HG02970 (cell line): ENCODE measurements at regions not wholly inside any gene's neighbourhood (a gene's known extent, or its start where the extent isn't known, plus 50 kb on each side); places are given as distances from the start of the nearest gene placed in this dataset.

Experiments used
- ATAC-seq: cut with Tn5 transposase; IDR thresholded peaks from one replicate; pipeline ENCODE4 v1.9.1; 2021; ENCODE audit warnings: mild to moderate bottlenecking, moderate library complexity, moderate number of reproducible peaks; ENCODE audit not compliant: unreplicated experiment, low FRiP score

GRCh38 chr3:135310317-135310716 is 515.3 kb downstream of the EPHB1 start:
- ATAC-seq = no peak

GRCh38 chr3:135311699-135312098 is 516.6 kb downstream of the EPHB1 start:
- no peak for ATAC-seq

- no peak for ATAC-seq
Measured at GRCh38 chr3:135314237-135314636, 519.2 kb downstream of the EPHB1 start.

GRCh38 chr3:135324301-135324700 is 529.2 kb downstream of the EPHB1 start:
- no peak for ATAC-seq

GRCh38 chr3:135325096-135325495 is 530.0 kb downstream of the EPHB1 start:
- no peak for ATAC-seq

- ATAC-seq = no peak
Measured at GRCh38 chr3:135325726-135326235, 530.7 kb downstream of the EPHB1 start.

GRCh38 chr3:135326851-135327250 is 531.8 kb downstream of the EPHB1 start:
- no peak for ATAC-seq

- ATAC-seq = no peak
Measured at GRCh38 chr3:135328036-135328435, 533.0 kb downstream of the EPHB1 start.

GRCh38 chr3:135329479-135329878 is 534.4 kb downstream of the EPHB1 start:
- ATAC-seq = no peak

- ATAC-seq = no peak
Measured at GRCh38 chr3:135337192-135337591, 542.1 kb downstream of the EPHB1 start.

GRCh38 chr3:135348690-135349089 is 553.6 kb downstream of the EPHB1 start:
- ATAC-seq = no peak

- no peak for ATAC-seq
Measured at GRCh38 chr3:135349254-135349948, 554.3 kb downstream of the EPHB1 start.

GRCh38 chr3:135352213-135352612 is 557.2 kb downstream of the EPHB1 start:
- ATAC-seq = no peak

- ATAC-seq = no peak
Measured at GRCh38 chr3:135362889-135363288, 567.8 kb downstream of the EPHB1 start.

- ATAC-seq = no peak
Measured at GRCh38 chr3:135364676-135365075, 569.6 kb downstream of the EPHB1 start.

- no peak for ATAC-seq
Measured at GRCh38 chr3:135366816-135367215, 571.8 kb downstream of the EPHB1 start.

GRCh38 chr3:135368316-135368715 is 573.3 kb downstream of the EPHB1 start:
- no peak for ATAC-seq

- no peak for ATAC-seq
Measured at GRCh38 chr3:135368781-135369180, 573.7 kb downstream of the EPHB1 start.

- no peak for ATAC-seq
Measured at GRCh38 chr3:135374571-135374970, 579.5 kb downstream of the EPHB1 start.

- ATAC-seq = no peak
Measured at GRCh38 chr3:135382188-135382587, 583.3 kb upstream of the PPP2R3A start.

GRCh38 chr3:135382621-135383020 is 582.9 kb upstream of the PPP2R3A start:
- no peak for ATAC-seq

- no peak for ATAC-seq
Measured at GRCh38 chr3:135383301-135383700, 582.2 kb upstream of the PPP2R3A start.
